ENCODE measurements at regions not wholly inside any gene's neighbourhood (a gene's known extent, or its start where the extent isn't known, plus 50 kb on each side); places are given as distances from the start of the nearest gene placed in this dataset.

DNA sequence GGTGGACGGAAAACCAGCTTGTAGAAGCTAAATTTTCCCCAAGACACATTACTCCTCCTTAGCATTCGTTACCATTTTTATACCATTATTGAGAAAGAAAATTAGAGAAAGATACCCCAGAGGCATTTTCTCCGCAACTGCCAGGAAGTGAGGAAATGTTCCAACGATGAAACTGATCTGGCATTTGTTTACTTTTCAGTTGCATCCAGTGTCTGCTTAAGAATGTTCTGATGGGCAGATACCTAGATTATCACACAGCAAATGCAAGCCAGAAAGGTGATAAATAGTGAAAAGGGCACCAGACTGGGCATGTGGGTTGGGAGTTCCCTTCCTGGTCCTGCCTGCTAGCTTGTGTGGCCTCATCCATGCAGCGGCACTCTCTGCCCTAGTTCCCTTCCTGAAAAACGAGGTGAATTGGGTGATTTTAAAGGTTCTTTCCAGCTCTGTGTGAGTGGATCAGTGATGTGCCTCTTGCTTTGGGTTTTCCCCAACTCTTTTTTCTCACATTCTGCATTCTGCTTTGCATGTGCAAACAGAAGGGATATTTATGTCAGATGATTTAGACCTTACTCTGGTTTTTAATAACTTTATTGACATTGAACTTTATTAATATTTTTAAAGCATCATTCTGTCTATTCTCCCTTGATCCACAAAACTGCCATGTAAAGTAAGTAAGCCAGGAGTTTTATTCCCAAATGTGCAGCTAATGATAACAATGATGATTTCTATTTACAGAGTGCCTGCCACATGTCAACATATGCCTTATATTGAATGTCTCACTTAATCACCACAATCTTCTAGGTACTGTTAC is 139.6 kb downstream of the INSIG2 start:
- TF ChIP-seq, protein P1, sequence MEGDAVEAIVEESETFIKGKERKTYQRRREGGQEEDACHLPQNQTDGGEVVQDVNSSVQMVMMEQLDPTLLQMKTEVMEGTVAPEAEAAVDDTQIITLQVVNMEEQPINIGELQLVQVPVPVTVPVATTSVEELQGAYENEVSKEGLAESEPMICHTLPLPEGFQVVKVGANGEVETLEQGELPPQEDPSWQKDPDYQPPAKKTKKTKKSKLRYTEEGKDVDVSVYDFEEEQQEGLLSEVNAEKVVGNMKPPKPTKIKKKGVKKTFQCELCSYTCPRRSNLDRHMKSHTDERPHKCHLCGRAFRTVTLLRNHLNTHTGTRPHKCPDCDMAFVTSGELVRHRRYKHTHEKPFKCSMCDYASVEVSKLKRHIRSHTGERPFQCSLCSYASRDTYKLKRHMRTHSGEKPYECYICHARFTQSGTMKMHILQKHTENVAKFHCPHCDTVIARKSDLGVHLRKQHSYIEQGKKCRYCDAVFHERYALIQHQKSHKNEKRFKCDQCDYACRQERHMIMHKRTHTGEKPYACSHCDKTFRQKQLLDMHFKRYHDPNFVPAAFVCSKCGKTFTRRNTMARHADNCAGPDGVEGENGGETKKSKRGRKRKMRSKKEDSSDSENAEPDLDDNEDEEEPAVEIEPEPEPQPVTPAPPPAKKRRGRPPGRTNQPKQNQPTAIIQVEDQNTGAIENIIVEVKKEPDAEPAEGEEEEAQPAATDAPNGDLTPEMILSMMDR (IDR thresholded peaks at IDR 0.05) = no peak
- TF ChIP-seq POLR2A (IDR thresholded peaks at IDR 0.05) = no peak
- no peak for TF ChIP-seq EP300 (IDR thresholded peaks at IDR 0.05)

Measured in ovary (tissue), 3 donors.